ENCODE measurements at regions not wholly inside any gene's neighbourhood (a gene's known extent, or its start where the extent isn't known, plus 50 kb on each side); places are given as distances from the start of the nearest gene placed in this dataset.

DNA sequence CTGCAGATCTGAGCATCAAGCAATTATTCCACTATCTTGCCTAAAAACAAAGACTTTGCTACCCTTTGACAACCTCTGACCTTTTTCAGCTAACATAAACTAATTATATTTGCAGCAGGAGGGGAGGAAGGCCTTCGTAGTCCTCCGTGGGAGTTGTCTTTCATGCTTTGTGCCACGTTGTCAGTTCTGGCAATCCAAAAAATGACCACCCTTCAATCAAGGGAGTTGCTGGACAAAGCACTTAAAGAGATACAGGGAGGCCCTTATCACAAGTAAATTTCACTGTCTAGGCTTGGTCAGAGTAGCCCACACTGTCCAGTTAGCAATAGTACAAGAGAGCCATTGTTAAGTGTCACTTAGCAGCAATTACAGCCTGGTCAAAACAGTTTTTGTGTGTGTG lies 578.9 kb downstream of the HAO1 start:
- Histone ChIP-seq H3K36me3 (ENCODE audit: low read depth) (no peaks in the 10 kb centered on the region), H3K9me3 (no peaks in the 10 kb centered on the region), H3K4me3 (no peak overlapping the region), H3K4me1 (ENCODE audit: low read depth) (no peaks in the 10 kb centered on the region)
- ATAC-seq (no peak), DNase-seq (no peak)
- TF ChIP-seq, protein P1, sequence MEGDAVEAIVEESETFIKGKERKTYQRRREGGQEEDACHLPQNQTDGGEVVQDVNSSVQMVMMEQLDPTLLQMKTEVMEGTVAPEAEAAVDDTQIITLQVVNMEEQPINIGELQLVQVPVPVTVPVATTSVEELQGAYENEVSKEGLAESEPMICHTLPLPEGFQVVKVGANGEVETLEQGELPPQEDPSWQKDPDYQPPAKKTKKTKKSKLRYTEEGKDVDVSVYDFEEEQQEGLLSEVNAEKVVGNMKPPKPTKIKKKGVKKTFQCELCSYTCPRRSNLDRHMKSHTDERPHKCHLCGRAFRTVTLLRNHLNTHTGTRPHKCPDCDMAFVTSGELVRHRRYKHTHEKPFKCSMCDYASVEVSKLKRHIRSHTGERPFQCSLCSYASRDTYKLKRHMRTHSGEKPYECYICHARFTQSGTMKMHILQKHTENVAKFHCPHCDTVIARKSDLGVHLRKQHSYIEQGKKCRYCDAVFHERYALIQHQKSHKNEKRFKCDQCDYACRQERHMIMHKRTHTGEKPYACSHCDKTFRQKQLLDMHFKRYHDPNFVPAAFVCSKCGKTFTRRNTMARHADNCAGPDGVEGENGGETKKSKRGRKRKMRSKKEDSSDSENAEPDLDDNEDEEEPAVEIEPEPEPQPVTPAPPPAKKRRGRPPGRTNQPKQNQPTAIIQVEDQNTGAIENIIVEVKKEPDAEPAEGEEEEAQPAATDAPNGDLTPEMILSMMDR (IDR thresholded peaks at IDR 0.05) = no peak
- intact Hi-C loops (cut with DNase I, micrococcal nuclease) = no loop called here

DNA sequence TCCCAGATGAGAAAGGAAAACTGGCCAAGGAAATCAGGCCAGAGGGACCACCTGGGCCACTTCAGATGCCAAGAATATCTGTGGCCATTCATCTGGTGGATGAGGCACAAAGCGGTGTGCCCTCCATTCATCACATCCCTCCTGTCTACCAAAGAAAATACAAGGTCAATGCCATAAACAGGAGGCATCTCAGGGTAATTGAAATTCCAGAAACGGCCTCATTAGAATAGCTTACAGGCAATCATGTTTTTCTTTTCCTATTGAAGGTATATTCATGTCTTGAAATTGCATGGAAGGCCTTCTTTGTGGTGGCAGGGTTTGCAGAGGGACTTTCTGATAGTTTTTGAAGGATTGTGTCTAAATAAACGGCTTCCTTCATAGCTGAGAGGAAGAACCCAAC lies 578.3 kb downstream of the HAO1 start:
- TF ChIP-seq, protein P1 (IDR thresholded peaks at IDR 0.05) = no peak
- H3K9me3 ChIP-seq = no peaks in the 10 kb centered on the region
- no peaks in the 10 kb centered on the region for H3K36me3 ChIP-seq (ENCODE audit: low read depth)
- no peak overlapping the region for H3K4me3 ChIP-seq
- no peak for ATAC-seq
- intact Hi-C loops (cut with DNase I, micrococcal nuclease) = no loop called here
- no peak for DNase-seq
- H3K4me1 ChIP-seq (ENCODE audit: low read depth) = no peaks in the 10 kb centered on the region

DNA sequence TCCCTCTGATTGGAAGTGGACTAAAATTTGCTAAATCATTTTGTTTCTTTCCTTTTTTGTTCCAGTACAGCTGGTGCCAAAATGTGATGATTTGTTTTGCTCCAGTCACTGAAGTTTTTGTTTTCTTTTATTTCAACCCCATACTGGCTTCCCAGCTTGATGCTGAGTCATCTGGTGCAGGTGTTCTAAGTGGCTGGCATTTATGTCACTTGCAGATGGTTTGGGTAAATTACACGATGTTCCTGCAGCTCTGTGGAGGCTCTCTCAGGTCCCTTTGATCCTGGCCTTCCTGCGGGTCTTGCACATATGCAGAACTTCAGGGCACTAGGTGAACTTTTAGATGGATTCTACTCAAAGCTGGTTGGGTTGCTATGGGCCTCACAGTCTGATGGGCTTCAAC lies 577.7 kb downstream of the HAO1 start:
- no peak for DNase-seq
- no peaks in the 10 kb centered on the region for H3K9me3 ChIP-seq
- no peaks in the 10 kb centered on the region for H3K36me3 ChIP-seq (ENCODE audit: low read depth)
- TF ChIP-seq, protein P1 (IDR thresholded peaks at IDR 0.05) = no peak
- no peak for ATAC-seq
- no peaks in the 10 kb centered on the region for H3K4me1 ChIP-seq (ENCODE audit: low read depth)
- H3K4me3 ChIP-seq = no peak overlapping the region
- intact Hi-C loops (cut with DNase I, micrococcal nuclease) = no loop called here

DNA sequence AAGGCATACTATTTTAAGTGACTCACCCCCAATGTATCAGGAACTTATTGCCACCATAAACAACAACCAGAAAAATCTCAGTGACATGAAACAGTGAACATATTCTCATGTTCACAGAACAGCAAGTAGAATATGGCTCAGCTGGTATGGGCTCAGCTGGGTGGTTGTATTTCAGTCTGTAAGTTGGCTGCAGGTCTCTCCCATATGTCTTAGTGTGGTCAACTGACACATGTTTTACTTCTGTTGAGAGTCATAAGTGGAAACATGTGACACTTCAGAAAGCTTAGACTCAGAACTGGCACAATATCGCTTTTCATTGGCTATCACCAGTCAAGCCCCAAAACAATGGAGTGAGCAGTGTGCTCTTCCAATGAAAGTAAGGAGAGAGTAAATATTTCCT lies 574.1 kb downstream of the HAO1 start:
- intact Hi-C loops (cut with DNase I, micrococcal nuclease) = no loop called here
- Histone ChIP-seq H3K36me3 (ENCODE audit: low read depth) (no peaks in the 10 kb centered on the region), H3K4me1 (ENCODE audit: low read depth) (no peaks in the 10 kb centered on the region), H3K9me3 (no peaks in the 10 kb centered on the region), H3K4me3 (no peak overlapping the region)
- no peak for DNase-seq
- TF ChIP-seq, protein P1 (IDR thresholded peaks at IDR 0.05) = no peak
- ATAC-seq = no peak

DNA sequence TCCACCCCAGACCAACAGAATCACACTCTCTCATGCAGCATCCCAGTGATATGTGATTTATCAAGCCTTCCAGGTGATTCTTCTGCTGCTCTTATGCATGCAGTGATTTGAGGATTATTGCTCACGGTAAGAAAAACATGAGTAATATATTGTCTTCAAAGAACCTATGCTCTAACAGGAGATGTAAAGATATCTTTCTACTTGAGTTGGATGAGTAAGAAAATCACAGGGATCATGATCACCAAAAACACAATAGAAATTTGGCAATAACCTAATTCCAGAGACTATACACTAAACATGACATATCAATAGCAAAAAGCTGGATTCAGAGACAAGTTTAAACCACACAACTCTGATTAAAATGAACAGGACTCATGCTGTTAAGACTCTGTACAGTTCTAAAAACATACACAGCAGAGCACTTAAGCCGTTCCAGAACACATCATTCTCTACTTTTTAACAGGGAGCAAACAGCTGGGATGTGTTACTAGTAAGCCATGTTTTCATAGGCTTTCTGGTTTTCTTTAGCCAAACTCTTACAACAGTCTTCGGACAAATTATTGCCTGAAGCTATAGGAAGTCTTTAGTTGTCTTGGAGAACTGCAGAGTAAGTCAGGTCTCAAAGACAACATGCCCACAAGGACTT lies 568.6 kb downstream of the HAO1 start:
- TF ChIP-seq, protein P1 (IDR thresholded peaks at IDR 0.05) = no peak
- intact Hi-C loops (cut with DNase I, micrococcal nuclease) = no loop called here
- Histone ChIP-seq H3K4me1 (ENCODE audit: low read depth) (no peaks in the 10 kb centered on the region), H3K9me3 (no peaks in the 10 kb centered on the region), H3K4me3 (no peak overlapping the region), H3K36me3 (ENCODE audit: low read depth) (no peaks in the 10 kb centered on the region)
- ATAC-seq (no peak), DNase-seq (no peak)

DNA sequence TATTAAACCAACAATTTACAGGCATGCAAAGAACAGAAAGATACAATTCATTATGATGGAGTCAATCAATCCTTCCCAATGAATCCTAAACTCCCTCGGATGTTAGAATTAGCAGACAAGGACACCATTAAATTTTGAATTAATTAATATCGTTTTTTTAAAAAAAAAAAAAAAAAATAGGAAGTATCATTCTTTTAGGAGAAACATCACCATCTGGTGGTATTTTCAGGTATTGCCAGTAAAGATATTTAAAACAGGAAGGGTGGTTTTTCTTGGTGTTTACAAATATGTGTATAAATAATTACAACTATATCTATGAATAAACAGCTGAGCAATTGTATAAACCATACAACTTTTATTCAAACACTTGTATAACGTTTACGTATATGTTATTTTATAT lies 564.4 kb downstream of the HAO1 start:
- Histone ChIP-seq H3K4me3 (no peak overlapping the region), H3K9me3 (no peaks in the 10 kb centered on the region), H3K36me3 (ENCODE audit: low read depth) (no peaks in the 10 kb centered on the region), H3K4me1 (ENCODE audit: low read depth) (no peaks in the 10 kb centered on the region)
- DNase-seq (no peak), ATAC-seq (no peak)
- intact Hi-C loops (cut with DNase I, micrococcal nuclease) = no loop called here
- TF ChIP-seq, protein P1 (IDR thresholded peaks at IDR 0.05) = no peak
